Muscle layer of colon (tissue), 2 donors: ENCODE measurements at regions not wholly inside any gene's neighbourhood (a gene's known extent, or its start where the extent isn't known, plus 50 kb on each side); places are given as distances from the start of the nearest gene placed in this dataset.

ENCODE experiments used
- H3K27ac ChIP-seq: one replicate; pipeline ENCODE4 v1.7.0; 2013; ENCODE audit warnings: low read depth, mild to moderate bottlenecking, low read length, moderate library complexity
- H3K27me3 ChIP-seq, 2 donors: one replicate each; pipeline ENCODE4 v1.7.0; 2013; ENCODE audit warnings: low read length in 2 of 2, mild to moderate bottlenecking in 2 of 2; ENCODE audit not compliant: insufficient read depth in 2 of 2, control insufficient read depth in 1 of 2
- H3K36me3 ChIP-seq: one replicate; pipeline ENCODE4 v1.7.0; 2013; ENCODE audit warnings: mild to moderate bottlenecking, low read length; ENCODE audit not compliant: insufficient read depth
- H3K4me1 ChIP-seq: one replicate; pipeline ENCODE4 v1.7.0; 2013; ENCODE audit warnings: mild to moderate bottlenecking, low read length; ENCODE audit not compliant: insufficient read depth
- H3K4me3 ChIP-seq, 2 donors: one replicate each; pipeline ENCODE4 v1.7.0; 2013; ENCODE audit warnings: low read length in 2 of 2, low read depth in 1 of 2, mild to moderate bottlenecking in 1 of 2, moderate library complexity in 1 of 2
- H3K9ac ChIP-seq: one replicate; pipeline ENCODE4 v1.7.0; 2013; ENCODE audit warnings: low read length
- H3K9me3 ChIP-seq: one replicate; pipeline ENCODE4 v1.7.0; 2013; ENCODE audit warnings: mild to moderate bottlenecking, low read length
- donor health status: abdominal sarcoma.
- donor health status: Adenocarcinoma of cecum.

- H3K9ac ChIP-seq: no peak overlapping the region
- H3K9me3 ChIP-seq: no peaks in the 10 kb centered on the region
- H3K36me3 ChIP-seq: no peaks in the 10 kb centered on the region
- H3K27ac ChIP-seq: no peak overlapping the region
- peaks cover 12 to 29% of the 10 kb centered on the region in 2 donors for H3K27me3 ChIP-seq
- no peak overlapping the region for H3K4me3 ChIP-seq
- H3K4me1 ChIP-seq: no peaks in the 10 kb centered on the region
Measured at GRCh38 chr14:97408937-97409815, 612.0 kb downstream of the VRK1 start.

- Histone ChIP-seq H3K36me3 (no peaks in the 10 kb centered on the region), H3K4me3 (no peak overlapping the region), H3K4me1 (no peaks in the 10 kb centered on the region), H3K9ac (no peak overlapping the region), H3K9me3 (no peaks in the 10 kb centered on the region), H3K27ac (no peak overlapping the region), H3K27me3 (peaks cover 19 to 39% of the 10 kb centered on the region in 2 donors)
Measured at GRCh38 chr14:97410667-97411620, 613.8 kb downstream of the VRK1 start.

- Histone ChIP-seq H3K27me3 (peaks cover 19 to 39% of the 10 kb centered on the region in 2 donors), H3K9ac (no peak overlapping the region), H3K36me3 (no peaks in the 10 kb centered on the region), H3K4me3 (no peak overlapping the region), H3K27ac (no peak overlapping the region), H3K9me3 (no peaks in the 10 kb centered on the region), H3K4me1 (no peaks in the 10 kb centered on the region)
Measured at GRCh38 chr14:97411938-97412612, 614.9 kb downstream of the VRK1 start.

- no peak overlapping the region for H3K9ac ChIP-seq
- peaks cover 19 to 39% of the 10 kb centered on the region in 2 donors for H3K27me3 ChIP-seq
Measured at GRCh38 chr14:97413022-97413539, 615.9 kb downstream of the VRK1 start.

GRCh38 chr14:97413966-97414717 is 617.0 kb downstream of the VRK1 start:
- H3K36me3 ChIP-seq: no peaks in the 10 kb centered on the region
- no peak overlapping the region for H3K9ac ChIP-seq
- no peaks in the 10 kb centered on the region for H3K4me1 ChIP-seq
- H3K27ac ChIP-seq: no peak overlapping the region
- peaks cover 19 to 39% of the 10 kb centered on the region in 2 donors for H3K27me3 ChIP-seq
- H3K4me3 ChIP-seq: no peak overlapping the region
- H3K9me3 ChIP-seq: no peaks in the 10 kb centered on the region

More at GRCh38 chr14:97413022-97413539, 615.9 kb downstream of the VRK1 start:
- H3K27ac ChIP-seq: no peak overlapping the region
- no peaks in the 10 kb centered on the region for H3K4me1 ChIP-seq
- peak overlapping the region in 1 of 2 donors; percentile 18 for H3K4me3 ChIP-seq
- no peaks in the 10 kb centered on the region for H3K9me3 ChIP-seq
- H3K36me3 ChIP-seq: no peaks in the 10 kb centered on the region

GRCh38 chr14:97414718-97415098 is 617.5 kb downstream of the VRK1 start:
- H3K4me1 ChIP-seq: no peaks in the 10 kb centered on the region
- no peaks in the 10 kb centered on the region for H3K36me3 ChIP-seq
- H3K27me3 ChIP-seq: peaks cover 19 to 39% of the 10 kb centered on the region in 2 donors
- H3K9me3 ChIP-seq: no peaks in the 10 kb centered on the region
- no peak overlapping the region for H3K27ac ChIP-seq
- H3K4me3 ChIP-seq: no peak overlapping the region
- no peak overlapping the region for H3K9ac ChIP-seq

- Histone ChIP-seq H3K9ac (no peak overlapping the region), H3K9me3 (no peaks in the 10 kb centered on the region), H3K4me3 (no peak overlapping the region), H3K36me3 (no peaks in the 10 kb centered on the region), H3K27me3 (peaks cover 19 to 37% of the 10 kb centered on the region in 2 donors), H3K27ac (no peak overlapping the region), H3K4me1 (no peaks in the 10 kb centered on the region)
Measured at GRCh38 chr14:97415907-97416306, 618.7 kb downstream of the VRK1 start.

GRCh38 chr14:97416550-97416949 is 619.4 kb downstream of the VRK1 start:
- no peak overlapping the region for H3K27ac ChIP-seq
- no peak overlapping the region for H3K9ac ChIP-seq
- no peaks in the 10 kb centered on the region for H3K4me1 ChIP-seq
- H3K27me3 ChIP-seq: peaks cover 15 to 30% of the 10 kb centered on the region in 2 donors
- H3K4me3 ChIP-seq: no peak overlapping the region
- no peaks in the 10 kb centered on the region for H3K36me3 ChIP-seq
- no peaks in the 10 kb centered on the region for H3K9me3 ChIP-seq

GRCh38 chr14:97417331-97417730 is 620.1 kb downstream of the VRK1 start:
- Histone ChIP-seq H3K27ac (no peak overlapping the region), H3K27me3 (peaks cover 13 to 24% of the 10 kb centered on the region in 2 donors), H3K9me3 (no peaks in the 10 kb centered on the region), H3K9ac (no peak overlapping the region), H3K4me1 (no peaks in the 10 kb centered on the region), H3K36me3 (no peaks in the 10 kb centered on the region), H3K4me3 (no peak overlapping the region)

GRCh38 chr14:97420211-97420610 is 623.0 kb downstream of the VRK1 start:
- no peaks in the 10 kb centered on the region for H3K36me3 ChIP-seq
- H3K9ac ChIP-seq: no peak overlapping the region
- H3K27me3 ChIP-seq: peaks cover under 1 to 4% of the 10 kb centered on the region in 2 donors
- no peaks in the 10 kb centered on the region for H3K4me1 ChIP-seq
- H3K27ac ChIP-seq: no peak overlapping the region
- H3K4me3 ChIP-seq: no peak overlapping the region
- no peaks in the 10 kb centered on the region for H3K9me3 ChIP-seq
